GM21786 (cell line): ENCODE measurements at regions not wholly inside any gene's neighbourhood (a gene's known extent, or its start where the extent isn't known, plus 50 kb on each side); places are given as distances from the start of the nearest gene placed in this dataset.

Experiments
- ATAC-seq: cut with Tn5 transposase; IDR thresholded peaks from one replicate; pipeline ENCODE4 v1.9.1; 2021; ENCODE audit not compliant: unreplicated experiment

- no peak for ATAC-seq
These were observed 360.3 kb upstream of the TBL1XR1 start for GRCh38 chr3:177557548-177557947.

GRCh38 chr3:177561365-177561764 lies 364.1 kb upstream of the TBL1XR1 start:
- no peak for ATAC-seq

GRCh38 chr3:177561769-177562392 lies 364.6 kb upstream of the TBL1XR1 start:
- no peak for ATAC-seq

- no peak for ATAC-seq
These were observed 366.0 kb upstream of the TBL1XR1 start for GRCh38 chr3:177563243-177563780.

- ATAC-seq: no peak
These were observed 366.5 kb upstream of the TBL1XR1 start for GRCh38 chr3:177563792-177564191.

GRCh38 chr3:177565981-177566380 lies 368.7 kb upstream of the TBL1XR1 start:
- ATAC-seq: no peak

GRCh38 chr3:177567833-177568232 lies 370.6 kb upstream of the TBL1XR1 start:
- ATAC-seq: no peak

GRCh38 chr3:177569193-177569592 lies 371.9 kb upstream of the TBL1XR1 start:
- no peak for ATAC-seq

- ATAC-seq: no peak
These were observed 372.8 kb upstream of the TBL1XR1 start for GRCh38 chr3:177569875-177570657.

- no peak for ATAC-seq
These were observed 374.1 kb upstream of the TBL1XR1 start for GRCh38 chr3:177571271-177571943.

GRCh38 chr3:177571944-177572315 lies 374.6 kb upstream of the TBL1XR1 start:
- ATAC-seq: no peak

- ATAC-seq: no peak
These were observed 377.1 kb upstream of the TBL1XR1 start for GRCh38 chr3:177574222-177574856.

GRCh38 chr3:177576746-177577145 lies 379.5 kb upstream of the TBL1XR1 start:
- ATAC-seq: no peak

GRCh38 chr3:177578488-177578887 lies 381.2 kb upstream of the TBL1XR1 start:
- ATAC-seq: peak; percentile 81

GRCh38 chr3:177579419-177579818 lies 382.1 kb upstream of the TBL1XR1 start:
- ATAC-seq: no peak

- ATAC-seq: no peak
These were observed 383.2 kb upstream of the TBL1XR1 start for GRCh38 chr3:177580437-177580836.

- no peak for ATAC-seq
These were observed 388.0 kb upstream of the TBL1XR1 start for GRCh38 chr3:177585271-177585670.

GRCh38 chr3:177589041-177589650 lies 391.9 kb upstream of the TBL1XR1 start:
- ATAC-seq: no peak

GRCh38 chr3:177589911-177590381 lies 392.7 kb upstream of the TBL1XR1 start:
- peak; percentile 54 for ATAC-seq

GRCh38 chr3:177590826-177591225 lies 393.5 kb upstream of the TBL1XR1 start:
- no peak for ATAC-seq

- peak; percentile 71 for ATAC-seq
These were observed 394.1 kb upstream of the TBL1XR1 start for GRCh38 chr3:177591379-177591778.
